GM03348 (cell line): ENCODE measurements at regions not wholly inside any gene's neighbourhood (a gene's known extent, or its start where the extent isn't known, plus 50 kb on each side); places are given as distances from the start of the nearest gene placed in this dataset.
"Not testable (repeated sequence)": the region's sequence is repeated elsewhere in the genome, so short reads cannot be mapped to it uniquely, and the experiment has no call there.

Experiments used
- DNase-seq: peaks from one replicate; pipeline ENCODE4 v3.0.0; 2012; ENCODE audit warnings: low spot score

DNA sequence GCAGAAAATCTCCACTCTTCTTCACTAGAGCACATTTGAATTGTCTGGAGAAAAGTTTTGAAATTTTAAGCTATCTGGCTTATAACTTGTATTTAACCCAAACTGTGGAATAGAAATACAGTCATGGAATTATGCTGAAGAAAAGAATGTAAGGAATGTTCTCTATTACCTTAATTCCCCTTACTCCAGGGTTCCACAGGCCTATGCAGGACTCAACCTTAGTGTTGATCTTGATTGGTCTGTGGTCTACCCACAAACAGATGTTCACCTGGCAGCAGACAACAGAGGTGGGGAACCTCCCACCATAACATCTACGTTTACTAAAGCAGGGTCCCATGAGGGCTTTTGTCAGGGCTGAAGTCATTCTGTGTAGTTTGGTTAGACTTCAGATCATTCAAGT lies 189.3 kb upstream of the GPRIN3 start:
- peak; percentile 60 for DNase-seq

DNA sequence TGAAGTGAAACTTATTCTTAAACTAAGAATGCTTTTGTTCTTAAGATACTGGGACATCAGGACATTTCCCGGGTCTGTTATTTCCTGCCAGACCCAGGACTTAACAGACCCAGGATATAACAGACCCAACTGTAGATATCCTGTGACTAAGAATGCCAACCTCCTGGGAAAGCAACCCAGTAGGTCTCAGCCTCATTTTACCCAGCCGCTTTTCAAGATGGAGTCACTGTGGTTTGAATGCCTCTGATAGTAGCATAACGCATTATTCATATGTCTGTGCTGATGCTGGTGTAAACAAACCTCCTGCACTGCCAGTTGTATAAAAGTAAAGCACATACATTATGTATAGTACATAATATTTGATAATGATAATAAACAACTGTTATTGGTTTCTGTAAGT lies 185.8 kb upstream of the GPRIN3 start:
- DNase-seq = no peak

DNA sequence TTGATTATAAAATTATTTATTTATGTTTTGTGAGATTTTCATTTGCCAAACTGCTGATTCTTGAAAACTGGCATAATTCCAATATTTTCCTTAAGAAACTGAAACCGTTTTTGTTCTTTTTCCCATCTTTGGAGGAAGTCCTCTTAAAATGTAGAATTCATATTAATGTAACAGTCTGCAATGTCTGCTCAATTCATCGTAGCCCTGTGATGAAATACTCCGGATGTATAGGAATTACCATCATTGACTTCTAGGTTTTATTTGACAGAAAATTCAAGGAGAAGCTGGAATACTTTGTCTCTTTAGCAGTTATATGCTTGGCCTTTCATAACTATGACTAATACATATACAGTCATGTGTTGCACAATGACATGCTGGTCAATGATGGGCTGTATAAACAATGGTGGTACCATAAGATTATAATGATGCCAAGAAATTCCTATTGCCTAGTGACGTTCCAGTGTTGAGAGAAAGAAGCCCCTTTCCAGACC lies 185.0 kb upstream of the GPRIN3 start:
- peak; percentile 43 for DNase-seq

DNA sequence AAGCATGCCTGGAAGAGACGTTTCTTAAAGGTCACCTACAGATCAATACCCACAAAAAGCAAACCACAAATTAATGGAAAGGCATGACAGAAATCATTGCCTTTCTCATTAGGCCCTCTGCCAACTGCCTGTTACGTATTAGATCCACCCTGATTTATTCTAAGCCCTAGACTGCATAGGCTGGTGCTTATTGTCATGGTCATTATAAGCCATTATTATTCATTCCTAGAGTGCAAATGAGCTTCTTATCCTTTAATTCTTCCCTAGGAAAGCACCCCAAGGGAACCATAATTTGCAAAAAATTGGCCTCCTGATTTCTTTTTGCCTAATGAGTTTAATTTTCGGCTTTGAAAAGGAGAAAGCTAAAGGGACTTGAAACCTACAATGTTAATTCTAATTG lies 184.2 kb upstream of the GPRIN3 start:
- DNase-seq = no peak

DNA sequence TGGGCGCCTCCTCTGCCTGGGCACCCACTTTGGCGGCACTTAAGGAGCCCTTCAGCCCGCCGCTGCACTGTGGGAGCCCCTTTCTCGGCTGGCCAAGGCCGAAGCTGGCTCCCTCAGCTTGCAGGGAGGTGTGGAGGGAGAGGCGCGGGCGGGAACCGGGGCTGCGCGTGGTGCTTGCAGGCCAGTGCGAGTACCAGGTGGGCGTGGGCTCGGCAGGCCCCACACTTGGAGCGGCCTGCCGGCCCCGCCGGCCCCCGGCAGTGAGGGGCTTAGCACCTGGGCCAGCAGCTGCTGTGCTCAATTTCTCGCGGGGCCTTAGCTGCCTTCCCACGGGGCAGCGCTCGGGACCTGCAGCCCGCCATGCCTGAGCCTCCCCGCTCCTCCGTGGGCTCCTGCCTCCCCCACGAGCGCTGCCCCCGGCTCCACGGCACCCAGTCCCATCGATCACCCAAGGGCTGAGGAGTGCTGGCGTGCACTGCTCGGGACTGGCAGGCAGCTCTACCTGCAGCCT lies 182.4 kb upstream of the GPRIN3 start:
- DNase-seq = not testable (repeated sequence)

DNA sequence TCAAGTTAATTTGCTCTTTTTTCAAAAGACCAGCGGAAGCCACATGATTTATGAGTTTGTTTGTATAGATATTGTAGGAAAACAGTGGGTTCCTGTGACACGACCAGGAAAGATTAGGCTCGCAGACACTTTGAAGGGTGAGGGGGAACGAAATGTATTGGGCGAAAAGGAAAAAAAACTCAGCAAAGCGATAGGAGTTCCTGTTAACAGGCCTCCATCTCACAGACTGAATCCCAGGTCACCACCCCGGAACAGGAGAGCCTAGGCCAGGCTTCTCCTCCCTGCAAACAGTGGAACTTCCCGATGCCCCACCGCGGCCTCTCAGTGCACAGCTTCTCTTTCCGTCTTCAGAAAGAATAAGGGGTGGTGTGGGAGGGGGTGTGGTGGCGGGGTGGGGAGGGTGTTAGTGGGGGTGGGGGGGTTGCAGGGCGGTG lies 181.8 kb upstream of the GPRIN3 start:
- no peak for DNase-seq

DNA sequence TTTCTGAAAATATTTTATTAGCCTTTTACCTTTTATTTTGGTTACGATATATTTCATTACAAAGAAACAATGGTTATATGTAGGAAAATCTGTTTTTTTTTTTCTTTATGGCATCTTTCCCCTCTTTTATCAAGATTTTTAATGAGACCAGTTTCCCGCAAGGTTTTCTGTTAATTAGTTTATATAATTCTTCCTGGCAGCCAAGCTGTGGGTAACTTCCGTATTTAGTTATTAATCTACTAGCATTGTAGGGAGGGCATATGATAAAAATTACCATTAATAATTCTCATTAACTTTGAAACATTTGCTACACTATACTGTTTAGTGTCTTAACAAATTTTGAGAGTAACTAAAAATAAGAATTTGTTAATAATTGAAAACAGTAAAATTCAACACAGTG lies 181.1 kb upstream of the GPRIN3 start:
- DNase-seq = no peak

DNA sequence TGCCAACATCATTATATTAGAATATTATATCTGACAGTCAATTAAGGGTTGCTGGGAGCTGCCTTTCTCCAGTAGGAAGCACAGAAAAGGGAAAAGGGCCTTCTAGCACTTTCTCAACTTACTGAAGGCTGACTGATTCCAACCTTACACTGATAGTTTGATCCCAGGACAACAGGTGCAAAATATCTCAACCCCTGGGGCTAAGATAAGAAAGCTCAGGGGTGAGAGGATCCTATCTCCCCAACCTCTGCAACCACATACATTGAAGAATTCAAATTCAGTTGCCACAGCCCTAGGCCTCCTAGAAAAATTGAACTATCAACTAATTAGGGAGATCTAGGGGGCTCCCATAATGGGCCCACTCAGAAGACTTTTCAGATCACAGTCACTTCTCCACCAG lies 179.1 kb upstream of the GPRIN3 start:
- DNase-seq = no peak

DNA sequence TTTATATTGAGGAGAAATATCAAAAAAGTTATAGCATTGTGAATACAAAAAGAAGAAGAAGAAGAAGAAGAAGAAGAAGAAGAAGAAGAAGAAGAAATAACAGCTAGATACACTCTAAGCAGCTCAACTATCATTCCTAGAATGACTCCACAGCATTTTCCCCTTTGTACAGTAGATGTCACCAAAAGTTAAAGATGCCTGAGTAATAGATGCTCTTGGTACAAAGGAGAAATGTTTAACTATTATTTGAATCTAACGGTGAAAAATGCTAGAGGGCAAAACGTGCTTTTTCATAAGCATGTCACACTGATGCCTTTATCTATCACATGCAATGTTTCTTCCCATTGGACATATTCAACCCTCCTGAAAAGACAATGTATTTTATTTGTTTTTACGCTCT lies 178.4 kb upstream of the GPRIN3 start:
- DNase-seq = peak; percentile 60

DNA sequence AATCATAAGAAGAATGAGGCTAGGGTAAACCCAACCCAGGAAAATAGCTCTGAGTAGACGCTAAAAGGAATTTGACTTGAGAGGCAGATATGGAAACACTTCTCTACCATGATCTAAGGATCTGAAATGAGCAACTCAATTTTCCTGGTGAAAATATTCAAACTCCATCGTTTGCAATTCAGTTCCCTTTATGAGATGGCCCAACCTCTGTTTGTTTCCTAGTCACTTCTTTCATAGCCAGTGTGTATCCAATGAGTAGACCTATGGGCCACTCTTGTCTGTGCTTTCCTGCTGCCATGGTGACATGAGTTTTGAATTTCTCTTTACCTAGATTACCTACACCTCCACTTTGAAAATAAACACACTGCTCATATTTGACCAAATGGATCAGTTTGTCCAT lies 176.2 kb upstream of the GPRIN3 start:
- DNase-seq = no peak

DNA sequence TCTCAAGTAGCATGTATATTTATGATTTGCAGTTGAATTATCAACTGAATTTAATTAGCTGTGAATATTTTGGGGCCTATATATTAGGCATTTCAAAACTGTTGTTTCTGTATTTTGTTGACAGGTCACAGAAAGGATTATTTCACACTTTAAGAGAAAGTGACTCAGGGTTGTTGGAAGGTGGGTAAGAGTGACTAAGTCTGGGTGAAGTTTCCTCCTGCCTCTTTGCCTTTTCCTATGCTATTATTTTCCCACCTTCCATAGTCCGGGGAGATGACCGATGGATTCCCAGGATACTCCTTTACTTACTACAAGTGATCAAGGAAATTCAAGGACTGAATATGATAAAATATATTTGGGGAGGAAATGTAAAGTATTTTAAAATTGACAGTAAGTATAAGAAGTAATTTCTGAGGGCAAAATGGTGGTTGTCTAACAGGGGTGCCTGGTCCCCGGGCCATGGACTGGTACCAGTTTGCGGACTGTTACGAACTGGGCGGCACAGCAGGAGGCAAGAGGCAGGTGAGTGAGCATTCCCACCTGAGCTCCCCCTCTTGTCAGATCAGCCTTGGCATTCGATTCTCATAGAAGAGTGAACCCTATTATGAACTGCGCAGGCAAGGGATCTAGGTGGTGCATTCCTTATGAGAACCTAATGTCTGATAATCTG lies 175.5 kb upstream of the GPRIN3 start:
- no peak for DNase-seq

DNA sequence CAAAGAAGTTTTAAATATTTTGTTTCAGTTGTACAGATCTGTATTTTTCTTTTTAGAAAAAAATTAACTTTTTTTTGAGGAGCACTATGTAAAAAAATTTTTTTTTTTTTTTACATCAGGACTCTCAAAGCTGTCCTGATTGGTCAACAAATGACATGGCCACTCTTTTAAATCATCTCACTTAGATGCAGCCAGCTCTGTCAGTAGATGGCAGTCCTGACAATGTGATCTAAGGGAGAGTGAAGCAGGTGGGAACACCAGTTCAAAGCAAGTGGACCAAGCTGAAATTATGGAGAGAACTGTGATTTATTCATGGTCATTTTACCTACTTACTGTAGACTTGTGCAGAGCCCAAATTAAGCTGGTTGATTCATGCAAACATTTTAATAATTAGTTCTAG lies 174.7 kb upstream of the GPRIN3 start:
- DNase-seq = peak; percentile 20

DNA sequence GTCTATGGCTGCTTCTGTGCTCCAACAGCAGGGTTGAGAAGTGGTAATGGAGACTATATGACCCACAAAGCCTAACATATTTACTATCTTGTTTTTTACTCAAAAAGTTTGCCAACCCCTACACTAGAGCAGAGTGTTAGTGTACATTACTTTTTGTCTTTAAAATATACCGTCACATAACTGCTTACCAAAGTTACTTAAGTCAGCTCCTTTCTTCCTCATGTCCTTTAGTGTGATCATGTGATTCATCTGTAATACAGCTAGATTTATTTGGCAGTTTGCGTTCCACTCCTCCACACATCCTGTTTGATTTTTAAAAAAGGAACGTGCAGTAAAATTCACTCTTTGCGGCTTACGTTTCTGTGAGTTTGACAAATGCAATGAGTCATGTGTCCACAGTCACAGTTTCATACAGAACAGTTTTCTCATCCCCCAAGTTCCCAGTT lies 162.4 kb upstream of the GPRIN3 start:
- peak; percentile 53 for DNase-seq

DNA sequence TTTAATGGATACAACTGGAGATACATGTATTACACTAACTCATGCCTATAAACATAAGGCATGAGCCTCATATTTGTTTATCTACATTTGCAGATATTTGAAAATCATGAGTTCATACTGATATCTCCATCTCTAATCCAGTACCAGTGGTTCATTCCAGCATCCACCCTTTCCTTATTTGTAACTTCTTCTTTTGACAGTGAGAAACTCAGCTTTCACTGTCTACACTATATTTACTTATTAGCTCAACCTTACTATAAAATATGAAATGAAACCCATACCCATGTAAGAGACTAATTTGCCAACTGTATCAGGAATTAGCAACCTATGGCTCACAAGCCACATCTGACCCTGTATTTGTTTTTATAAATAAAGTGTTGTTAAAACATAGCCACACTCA lies 161.9 kb upstream of the GPRIN3 start:
- DNase-seq = no peak

DNA sequence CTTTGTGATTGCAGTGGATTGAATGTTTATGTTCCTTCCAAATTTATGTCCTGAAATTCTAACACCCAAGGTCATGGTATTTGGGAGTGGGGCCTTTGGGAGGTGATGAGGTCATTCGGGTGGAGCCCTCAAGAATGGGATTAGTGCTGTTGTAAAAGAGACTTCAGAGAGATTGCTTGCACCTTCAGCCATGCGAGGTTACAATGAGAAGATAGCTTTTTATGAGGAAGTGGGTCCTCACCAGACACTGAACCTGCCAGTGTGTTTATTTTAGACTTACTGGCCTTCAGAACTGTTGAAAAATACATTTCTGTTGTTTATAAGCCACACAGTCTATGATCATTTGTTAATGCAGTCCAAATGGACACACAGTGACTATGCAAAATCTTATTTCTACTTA lies 161.0 kb upstream of the GPRIN3 start:
- no peak for DNase-seq

DNA sequence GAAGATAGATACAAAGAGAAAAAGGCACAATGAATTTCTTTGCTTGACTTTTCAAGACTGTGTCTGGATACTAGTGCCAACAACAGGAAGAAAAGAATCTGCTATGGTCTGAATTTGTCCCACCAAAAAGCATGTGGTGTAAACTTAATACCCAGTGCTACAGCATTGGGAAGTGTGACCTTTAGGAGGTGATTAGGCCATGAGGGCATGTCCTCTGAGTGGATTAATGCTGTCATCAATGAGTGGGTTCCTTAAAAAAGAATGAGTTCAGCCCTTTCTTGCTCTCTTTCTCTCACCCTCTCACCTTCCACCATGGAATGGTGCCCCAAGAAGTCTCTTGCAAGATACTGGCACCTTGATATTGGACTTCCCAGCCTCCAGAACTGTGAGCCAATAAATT lies 155.7 kb upstream of the GPRIN3 start:
- no peak for DNase-seq

DNA sequence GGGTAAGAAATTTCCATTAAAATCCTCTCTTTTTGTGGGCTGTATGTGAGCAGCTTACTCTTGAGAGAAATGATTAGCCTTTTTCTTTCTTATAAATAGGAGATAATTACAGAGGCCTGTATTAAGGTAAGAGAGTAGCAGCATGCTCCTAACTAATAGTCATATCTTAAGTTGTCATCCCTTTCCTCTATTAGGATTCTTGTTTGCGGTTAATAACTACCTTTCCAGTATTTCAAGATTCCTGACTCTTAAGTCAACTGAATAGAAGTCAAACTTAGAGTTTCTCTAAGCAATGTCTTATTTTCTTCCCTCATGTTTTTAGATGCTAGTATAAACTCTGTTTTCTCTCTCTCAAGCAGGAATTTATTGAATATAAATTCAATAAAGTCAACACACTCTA lies 139.9 kb upstream of the GPRIN3 start:
- no peak for DNase-seq

DNA sequence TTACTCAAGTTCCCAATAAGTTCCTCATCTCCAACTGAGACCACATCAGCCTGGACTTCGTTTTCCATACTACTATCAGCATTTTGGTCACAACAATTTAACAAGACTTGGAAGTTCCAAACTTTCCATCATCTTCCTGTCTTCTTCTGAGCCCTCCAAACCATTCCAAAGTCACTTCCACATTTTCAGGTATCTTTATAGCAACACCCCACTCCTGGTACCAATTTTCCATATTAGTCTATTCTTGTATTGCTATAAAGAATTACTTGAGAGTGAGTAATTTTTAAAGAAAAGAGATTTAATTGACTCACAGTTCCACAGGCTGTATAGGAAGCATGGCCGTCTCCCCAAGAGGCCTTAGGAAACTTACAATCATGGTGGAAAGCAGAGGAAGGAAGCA lies 138.6 kb upstream of the GPRIN3 start:
- no peak for DNase-seq

DNA sequence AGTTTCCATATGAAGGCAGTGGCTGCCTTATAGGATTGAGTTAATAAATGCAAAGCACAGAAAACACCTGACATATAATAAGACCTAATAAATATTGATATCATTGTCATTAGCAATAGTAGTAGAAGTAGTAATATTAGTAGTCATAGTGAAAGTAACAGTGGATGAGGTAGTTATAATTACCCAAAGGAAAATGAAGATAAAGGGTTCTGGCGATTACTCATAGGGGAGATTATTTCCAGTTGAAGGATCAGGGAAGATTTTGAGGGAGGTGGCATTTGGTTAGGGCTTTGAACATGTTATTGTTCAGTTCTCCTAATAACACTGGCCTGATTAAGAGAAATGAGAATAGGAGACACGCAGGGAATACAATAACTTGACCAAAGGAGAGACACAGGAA lies 131.9 kb upstream of the GPRIN3 start:
- no peak for DNase-seq

DNA sequence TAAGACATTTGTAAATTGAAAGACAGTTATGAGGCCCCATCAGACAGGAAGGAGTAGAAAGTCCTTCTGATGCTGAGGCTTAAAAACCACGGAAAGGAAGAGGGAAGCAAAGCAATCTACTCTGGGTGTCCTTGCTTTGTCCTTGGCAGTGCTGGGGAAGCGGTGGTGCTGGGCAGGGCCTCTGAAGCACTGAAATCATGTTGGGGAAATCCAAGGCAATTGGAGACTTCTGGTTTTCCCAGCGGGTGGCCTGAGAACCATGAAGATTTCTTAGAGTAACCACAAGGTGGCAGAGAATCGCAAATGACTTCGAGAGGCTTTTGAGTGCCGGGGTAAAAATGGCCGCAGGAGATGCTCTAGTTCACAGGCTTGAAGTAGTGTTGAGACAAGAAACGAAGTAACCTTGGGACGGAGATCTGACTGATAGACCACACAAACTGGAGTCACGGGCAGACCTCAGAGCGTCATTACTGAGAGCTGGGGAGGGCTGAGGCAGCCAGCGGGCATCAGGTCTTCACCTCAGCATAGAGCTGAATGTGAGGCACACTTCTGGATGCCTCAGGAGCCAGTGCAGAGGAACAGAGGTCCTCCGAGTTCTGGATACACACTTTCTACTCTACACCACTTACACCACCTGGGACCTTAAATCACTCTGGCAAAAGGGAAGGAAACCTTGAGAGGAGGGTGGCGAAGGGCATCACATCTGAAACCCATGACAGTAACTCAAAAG lies 130.7 kb upstream of the GPRIN3 start:
- DNase-seq = peak; percentile 50

DNA sequence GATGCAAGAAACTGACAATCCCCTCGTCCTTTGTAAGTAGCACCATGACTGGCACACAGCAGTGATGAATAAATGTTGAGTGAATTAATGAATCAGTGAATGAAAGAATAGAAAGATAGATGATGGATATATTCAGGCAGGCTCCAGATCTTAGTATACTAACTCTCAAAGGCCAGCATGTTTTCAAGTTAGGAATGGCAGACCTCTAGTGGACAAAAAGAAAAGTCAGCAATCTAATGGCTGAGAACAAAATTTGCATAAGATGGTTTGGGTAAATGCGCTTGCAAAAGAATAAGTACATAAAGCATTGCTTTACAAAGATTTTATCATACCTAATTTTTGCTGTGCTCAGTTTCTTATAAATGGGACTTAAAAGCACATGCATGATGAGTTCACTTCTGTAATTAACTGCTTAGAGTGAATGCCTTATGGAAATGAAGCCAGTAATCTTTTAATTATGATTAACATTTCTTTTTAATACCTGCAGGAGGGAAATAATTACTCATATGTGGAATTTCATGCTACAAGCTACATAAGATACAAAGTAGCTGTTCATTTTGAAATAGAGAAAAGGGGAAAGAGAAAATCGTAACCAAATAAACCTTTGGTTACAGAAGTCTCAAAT lies 126.9 kb upstream of the GPRIN3 start:
- peak; percentile 61 for DNase-seq

DNA sequence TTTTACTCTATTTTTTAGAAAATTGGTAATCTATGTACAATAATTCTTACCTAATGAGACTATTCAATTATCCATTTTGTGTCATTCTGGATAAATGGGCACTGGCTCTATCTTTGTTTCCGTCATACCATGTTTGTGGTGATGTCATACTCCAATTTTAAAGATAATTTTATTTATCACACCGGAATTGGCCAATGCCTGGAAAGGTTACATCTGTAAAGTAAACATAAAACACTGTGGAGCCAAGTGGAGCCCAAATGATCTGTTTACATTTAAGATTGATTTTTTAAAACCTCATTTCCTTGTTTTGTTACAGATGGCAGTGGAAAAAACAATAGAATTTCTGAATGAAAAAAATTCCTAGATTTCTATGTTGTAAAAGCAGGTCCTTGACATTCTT lies 120.2 kb upstream of the GPRIN3 start:
- DNase-seq = no peak

DNA sequence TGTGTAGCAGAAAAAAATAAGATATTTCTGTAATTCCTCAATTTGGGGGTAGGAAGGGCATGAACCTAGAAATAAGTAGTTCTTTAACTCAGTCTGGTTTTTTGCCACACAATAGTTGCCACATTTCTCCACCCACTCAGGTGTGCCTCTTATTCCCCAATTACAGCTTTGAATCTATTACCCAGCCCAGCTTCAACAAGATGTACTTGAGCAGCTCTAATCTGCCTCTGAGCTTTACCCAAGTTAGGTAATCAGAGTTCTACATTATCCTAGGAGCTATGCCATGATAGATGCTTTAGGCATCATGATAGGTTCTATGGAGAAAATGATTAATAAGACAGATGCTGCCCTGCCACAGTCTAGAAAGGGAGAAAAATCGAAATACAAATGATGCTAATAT lies 117.4 kb upstream of the GPRIN3 start:
- no peak for DNase-seq
